GM21825 (cell line): ENCODE measurements at regions not wholly inside any gene's neighbourhood (a gene's known extent, or its start where the extent isn't known, plus 50 kb on each side); places are given as distances from the start of the nearest gene placed in this dataset.

ENCODE experiments used
- ATAC-seq: cut with Tn5 transposase; IDR thresholded peaks from one replicate; pipeline ENCODE4 v1.9.1; 2021; ENCODE audit warnings: mild to moderate bottlenecking, moderate library complexity; ENCODE audit not compliant: unreplicated experiment

DNA sequence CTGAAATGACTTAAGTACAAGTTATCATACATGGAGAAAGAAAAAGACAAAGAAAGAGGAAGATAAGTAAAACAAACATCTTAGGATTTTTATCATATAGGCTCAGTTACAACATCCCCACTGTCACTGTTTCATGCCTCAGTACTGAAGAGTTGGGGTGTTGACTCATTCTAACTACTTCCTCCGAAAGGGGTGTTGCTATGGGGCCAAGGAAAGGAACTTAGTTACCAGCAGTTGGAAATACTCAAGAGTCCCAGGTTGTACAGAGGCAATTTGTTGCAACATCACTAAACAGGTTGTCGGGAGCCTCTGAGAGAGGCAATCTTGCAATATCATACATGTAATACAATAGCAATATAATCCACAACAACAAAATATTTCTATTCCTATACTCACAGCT is 1264.7 kb downstream of the PCDH7 start:
- no peak for ATAC-seq

- ATAC-seq, result no peak
These were observed 1276.1 kb downstream of the PCDH7 start for GRCh38 chr4:31995943-31996901.

- ATAC-seq, result no peak
These were observed 1278.6 kb downstream of the PCDH7 start for GRCh38 chr4:31998807-31999206.

- ATAC-seq, result no peak
These were observed 1279.7 kb downstream of the PCDH7 start for GRCh38 chr4:31999848-32000247.

DNA sequence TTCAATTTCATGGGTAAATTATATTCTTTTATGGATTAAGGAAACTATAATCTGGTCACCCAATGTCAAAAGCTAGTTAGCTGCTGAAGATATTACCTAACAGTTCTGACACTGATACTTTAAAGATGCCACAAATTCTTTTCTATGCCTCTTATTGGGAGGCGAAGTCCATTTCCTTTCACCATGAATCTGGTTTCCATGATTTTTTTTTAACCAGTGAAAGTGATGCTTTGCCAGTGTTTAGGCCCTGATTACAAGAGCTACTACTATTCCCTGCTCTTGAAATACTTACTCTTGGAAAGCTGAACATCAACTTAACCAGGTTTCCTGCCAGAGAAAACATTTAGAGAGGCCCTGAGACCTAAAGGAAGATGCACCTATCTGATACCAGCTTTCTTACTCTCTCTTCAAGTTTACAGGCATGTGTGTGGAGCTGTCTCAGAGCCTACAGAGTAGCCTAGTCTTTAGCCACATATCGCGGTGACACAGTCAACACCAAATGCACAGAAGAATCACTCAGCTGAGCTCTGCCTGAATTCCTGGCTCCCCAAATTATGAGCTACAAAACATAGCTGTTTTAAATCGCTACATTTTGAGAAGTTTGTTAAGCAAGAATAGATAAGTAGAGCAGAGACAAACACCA is 1280.8 kb downstream of the PCDH7 start:
- no peak for ATAC-seq

DNA sequence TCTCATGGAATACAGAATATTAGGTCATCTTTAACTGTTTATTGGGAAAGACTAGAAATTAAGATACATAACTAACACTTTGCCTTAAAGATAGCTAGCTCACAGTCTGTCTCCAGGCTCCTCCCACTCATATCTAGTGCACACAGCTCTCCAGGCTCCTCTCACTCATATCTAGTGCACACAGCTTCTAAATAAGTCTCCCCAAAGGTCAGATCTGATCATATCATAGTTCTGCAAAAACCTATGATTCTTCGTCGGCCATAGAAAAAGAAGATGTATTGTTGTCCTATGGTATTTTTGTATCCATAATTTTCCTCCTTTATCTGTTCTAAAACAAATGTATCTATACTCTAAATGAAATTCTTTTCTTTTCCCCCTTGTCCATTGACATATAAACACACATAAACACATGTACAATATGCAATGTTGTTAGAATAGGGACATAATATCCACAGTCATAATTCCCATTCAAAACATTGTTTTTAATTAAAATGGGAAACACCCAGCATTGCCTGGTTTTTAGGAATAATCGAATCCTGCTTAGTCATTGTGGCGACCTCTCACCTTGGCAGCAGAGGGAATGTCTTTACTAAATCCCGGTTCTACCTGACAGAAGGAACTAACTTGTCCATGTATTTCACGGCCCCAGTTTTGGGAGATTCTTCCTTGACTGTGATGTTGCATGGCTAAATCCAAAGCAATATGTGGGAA is 1282.0 kb downstream of the PCDH7 start:
- ATAC-seq, result no peak

- ATAC-seq, result no peak
These were observed 1283.4 kb downstream of the PCDH7 start for GRCh38 chr4:32003548-32003947.

DNA sequence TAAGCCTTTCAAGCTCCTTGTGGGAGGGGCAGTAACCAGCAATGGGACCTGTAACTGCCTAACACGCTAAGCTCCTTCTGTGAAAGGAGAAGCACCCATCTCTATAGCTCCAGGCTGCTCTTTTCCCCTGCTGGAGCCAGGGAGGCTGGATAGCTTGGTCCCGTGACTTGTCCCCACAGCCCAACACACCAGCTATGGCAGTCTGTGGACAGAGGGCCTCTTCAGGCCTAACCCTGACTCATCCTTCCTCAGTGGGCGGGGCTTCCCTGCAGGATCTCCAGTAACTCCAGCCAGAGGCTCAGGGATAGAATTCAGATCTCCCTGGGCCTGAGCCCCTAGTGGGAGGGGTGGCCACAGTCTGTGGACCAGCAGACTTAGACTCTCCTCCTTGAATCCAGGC is 1290.1 kb downstream of the PCDH7 start:
- no peak for ATAC-seq

DNA sequence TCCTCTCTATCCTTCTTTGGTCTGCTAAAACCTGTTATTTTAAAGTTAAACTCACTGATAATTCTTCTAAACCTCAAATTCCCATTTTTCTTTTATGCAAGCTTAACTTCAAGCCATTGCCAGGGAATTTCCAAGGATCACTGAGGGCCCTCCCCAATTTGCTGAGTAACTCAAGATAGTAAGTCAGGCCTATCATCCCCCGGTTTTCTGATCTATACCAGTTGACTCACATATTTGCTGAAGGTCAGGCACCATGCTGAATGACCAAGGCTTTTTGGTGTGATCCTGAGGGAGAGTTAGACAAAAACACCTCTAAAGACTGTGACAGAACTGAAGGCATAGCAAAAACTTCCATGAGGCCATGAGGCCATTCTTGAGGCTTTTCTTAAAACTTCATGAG is 1301.9 kb downstream of the PCDH7 start:
- ATAC-seq, result no peak

DNA sequence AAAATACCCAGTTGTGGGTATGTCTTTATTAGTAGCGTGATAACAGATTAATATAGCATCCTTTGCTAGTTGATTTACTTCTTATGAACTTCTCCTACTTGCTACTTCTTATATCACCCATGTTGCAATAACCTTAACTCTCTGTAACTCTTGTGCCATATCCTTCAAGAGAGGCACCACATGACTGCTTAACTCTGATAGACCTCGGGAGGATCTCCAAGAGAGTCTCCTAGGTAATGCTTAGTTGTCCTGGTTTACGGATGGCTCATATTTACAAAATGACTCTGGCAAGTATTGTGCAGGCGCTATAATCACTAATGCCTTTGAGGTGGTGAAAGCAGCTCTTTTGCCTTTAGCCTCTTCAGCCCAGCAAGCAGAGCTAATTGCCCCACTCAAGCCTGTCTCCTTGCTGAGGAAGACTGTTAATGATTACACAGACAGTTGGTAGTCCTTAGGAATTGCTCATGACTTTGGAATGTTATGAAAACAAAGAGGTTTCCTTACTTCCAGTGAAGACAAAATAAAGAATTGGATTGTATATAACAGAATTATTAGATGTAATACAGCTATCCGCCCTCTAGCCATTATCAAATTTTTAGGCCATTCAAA is 1305.8 kb downstream of the PCDH7 start:
- no peak for ATAC-seq

GRCh38 chr4:32030406-32030805 is 1310.2 kb downstream of the PCDH7 start:
- ATAC-seq, result no peak

DNA sequence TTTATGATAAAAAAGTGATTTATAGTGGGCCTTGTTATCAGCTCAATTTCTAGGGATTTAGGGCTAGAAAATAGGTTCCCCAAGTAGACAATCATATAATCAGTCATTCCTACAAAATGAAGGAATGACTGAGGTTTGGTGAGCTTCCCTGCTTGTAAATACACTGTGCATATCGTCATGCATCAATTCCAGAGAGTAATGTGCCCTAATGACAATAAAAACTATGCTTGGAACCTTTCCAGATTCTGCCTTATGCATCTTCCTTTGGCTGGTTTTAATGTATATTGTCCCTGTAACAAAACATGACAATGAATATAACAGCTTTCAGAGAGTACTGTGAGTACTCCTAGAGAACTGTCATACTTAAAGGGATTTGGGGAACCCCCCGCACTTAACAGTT is 1310.9 kb downstream of the PCDH7 start:
- no peak for ATAC-seq

- no peak for ATAC-seq
These were observed 1312.0 kb downstream of the PCDH7 start for GRCh38 chr4:32032136-32032672.

DNA sequence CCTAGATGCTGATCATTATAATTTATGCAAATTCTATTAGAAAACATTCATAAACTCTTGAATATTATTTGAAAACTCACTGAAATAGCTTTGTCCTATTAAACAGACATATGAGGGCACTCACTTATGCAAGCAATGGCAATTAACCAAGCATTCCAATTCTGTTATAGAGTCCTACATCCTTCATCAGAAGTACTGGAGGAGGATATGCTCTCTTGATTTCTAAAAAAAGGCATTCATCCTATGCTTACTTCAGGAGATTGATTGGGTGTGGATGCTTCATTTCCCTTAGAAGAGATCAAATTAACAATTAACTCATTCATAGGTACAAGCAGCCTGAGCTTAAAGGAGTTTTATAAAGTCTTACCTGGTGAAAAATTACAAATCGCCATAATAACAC is 1317.2 kb downstream of the PCDH7 start:
- ATAC-seq, result no peak

- ATAC-seq, result no peak
These were observed 1322.5 kb downstream of the PCDH7 start for GRCh38 chr4:32042486-32043247.

DNA sequence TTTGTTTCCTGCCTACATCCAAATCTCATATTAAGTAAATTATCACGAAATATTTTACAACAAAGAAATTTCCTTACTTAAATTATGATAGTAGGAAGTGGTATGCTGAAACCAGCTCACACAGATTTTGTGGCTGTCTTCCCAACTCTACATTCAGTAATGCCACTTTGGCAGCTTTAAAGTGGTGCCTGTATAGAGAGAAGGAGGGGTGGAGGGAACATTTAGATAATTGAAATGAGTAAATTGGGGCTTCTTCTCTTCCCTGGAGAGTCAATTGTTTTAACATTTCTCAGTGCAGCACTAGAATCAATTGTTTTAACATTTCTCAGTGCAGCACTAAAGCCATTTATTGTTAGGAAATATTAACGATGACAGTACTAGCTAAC is 1323.1 kb downstream of the PCDH7 start:
- ATAC-seq, result no peak

DNA sequence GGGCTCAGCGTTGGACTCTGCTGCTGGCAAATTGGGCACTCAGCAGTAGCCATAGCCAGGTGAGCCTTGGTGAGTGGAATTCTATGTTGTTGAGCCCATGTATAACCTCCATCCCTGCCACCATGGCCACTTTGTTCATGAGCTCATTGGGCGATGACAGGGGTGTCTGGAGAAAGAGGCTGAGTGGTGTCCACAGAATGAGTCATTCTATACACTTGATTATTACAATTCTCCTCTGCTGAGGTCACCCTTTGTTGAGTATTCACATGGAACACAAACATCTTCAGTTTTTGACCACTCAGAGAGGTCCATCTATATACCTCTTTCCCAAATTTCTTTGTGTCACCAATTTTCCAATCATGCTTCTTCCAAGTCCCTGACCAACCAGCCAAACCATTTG is 1341.7 kb downstream of the PCDH7 start:
- no peak for ATAC-seq

DNA sequence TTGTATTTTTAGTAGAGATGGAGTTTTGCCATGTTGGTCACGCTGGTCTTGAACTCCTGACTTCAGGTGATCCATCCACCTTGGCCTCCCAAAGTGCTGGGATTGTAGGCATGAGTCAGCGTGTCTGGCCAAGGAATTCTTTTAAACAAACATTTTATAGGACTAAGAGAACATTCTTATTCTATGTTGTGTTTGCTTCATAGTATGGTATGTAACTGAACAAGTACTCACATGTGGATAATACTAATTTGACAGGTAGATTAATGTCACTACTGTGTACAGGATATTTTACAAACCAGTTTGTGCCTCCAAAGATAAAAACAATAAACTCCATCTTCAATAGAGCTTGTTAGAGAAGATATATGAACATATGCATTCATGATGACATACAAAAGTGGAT is 1353.4 kb downstream of the PCDH7 start:
- ATAC-seq, result no peak

DNA sequence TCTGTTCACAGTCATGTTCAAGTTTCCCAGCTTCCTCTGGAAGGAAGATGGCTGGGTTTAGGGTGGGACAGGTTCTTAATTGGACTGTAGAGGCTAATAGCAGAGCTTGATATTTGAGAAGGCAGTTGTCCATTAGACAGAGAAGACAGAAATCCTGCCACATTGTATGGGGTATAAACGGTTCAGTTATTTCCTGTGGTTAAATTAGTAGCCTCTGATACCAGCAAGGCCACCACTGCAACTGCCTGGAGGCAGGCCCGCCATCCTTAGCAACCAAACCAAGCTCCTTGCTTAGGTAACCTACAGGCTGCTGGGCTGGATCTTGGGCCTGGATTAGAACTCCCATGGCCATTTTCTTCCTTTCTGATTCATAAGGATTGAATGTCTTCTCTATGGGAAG is 1367.0 kb downstream of the PCDH7 start:
- no peak for ATAC-seq

GRCh38 chr4:32094987-32095386 is 1374.8 kb downstream of the PCDH7 start:
- ATAC-seq, result no peak
